Left lung (tissue), 4 donors: ENCODE measurements at regions not wholly inside any gene's neighbourhood (a gene's known extent, or its start where the extent isn't known, plus 50 kb on each side); places are given as distances from the start of the nearest gene placed in this dataset.

Experiments
- ATAC-seq: fragments of 200-7000 bp; cut with Tn5 transposase; one replicate; pipeline ENCODE4 v1.9.1; 2020; ENCODE audit warnings: moderate library complexity
- DNase-seq, 4 donors: peaks; one replicate each; pipeline ENCODE4 v3.0.0-alpha.2; 2013 to 2020
- H3K27ac ChIP-seq, 2 donors: fragments of 200-600 bp; sonication (generic) in 1 of 2; one replicate each; pipeline versions ENCODE4 v1.5.0 to v1.8.0; 2020 to 2021
- H3K27me3 ChIP-seq, 2 donors: fragments of 200-600 bp; sonication (generic) in 1 of 2; one replicate each; pipeline versions ENCODE4 v1.5.0 to v1.8.0; 2020 to 2021
- H3K36me3 ChIP-seq, 2 donors: fragments of 200-600 bp; sonication (generic) in 1 of 2; one replicate each; pipeline versions ENCODE4 v1.5.0 to v1.8.0; 2020 to 2021
- H3K4me1 ChIP-seq, 2 donors: fragments of 200-600 bp; one replicate each; pipeline ENCODE4 v1.8.0; 2021
- H3K4me3 ChIP-seq, 2 donors: fragments of 200-600 bp; sonication (generic) in 1 of 2; one replicate each; pipeline versions ENCODE4 v1.5.0 to v1.8.0; 2020 to 2021; ENCODE audit warnings: mild to moderate bottlenecking in 1 of 2
- H3K9me3 ChIP-seq, 2 donors: fragments of 200-600 bp; sonication (generic) in 1 of 2; one replicate each; pipeline versions ENCODE4 v1.5.0 to v1.8.0; 2020 to 2021
- intact Hi-C, 2 donors: fragments of 100-400 bp; cut with DNase I; formaldehyde crosslinking; loops; one replicate each; pipeline versions ENCODE4 v1.11.2 to v1.14.2; 2022
- TF ChIP-seq, protein P1 (sequence below), 2 donors: fragments of 200-600 bp; sonication (generic) in 1 of 2; IDR thresholded peaks; one replicate each; pipeline versions ENCODE4 v1.5.0 to v1.8.0; 2021; ENCODE audit warnings: antibody characterized with exemption in 2 of 2
- donor health status: DM: no; HTN: yes; CAD: no.
- donor health status: DM: no; HTN: no; CAD: no.

GRCh38 chr18:25425024-25425423 lies 73.1 kb upstream of the ZNF521 start:
- intact Hi-C loops = no loop called here
- Histone ChIP-seq H3K4me3 (no peak overlapping the region), H3K27ac (no peak overlapping the region), H3K9me3 (no peaks in the 10 kb centered on the region), H3K36me3 (no peaks in the 10 kb centered on the region), H3K4me1 (no peaks in the 10 kb centered on the region), H3K27me3 (no peaks in the 10 kb centered on the region)
- no peak for ATAC-seq
- DNase-seq = no peak
- TF ChIP-seq, protein P1, sequence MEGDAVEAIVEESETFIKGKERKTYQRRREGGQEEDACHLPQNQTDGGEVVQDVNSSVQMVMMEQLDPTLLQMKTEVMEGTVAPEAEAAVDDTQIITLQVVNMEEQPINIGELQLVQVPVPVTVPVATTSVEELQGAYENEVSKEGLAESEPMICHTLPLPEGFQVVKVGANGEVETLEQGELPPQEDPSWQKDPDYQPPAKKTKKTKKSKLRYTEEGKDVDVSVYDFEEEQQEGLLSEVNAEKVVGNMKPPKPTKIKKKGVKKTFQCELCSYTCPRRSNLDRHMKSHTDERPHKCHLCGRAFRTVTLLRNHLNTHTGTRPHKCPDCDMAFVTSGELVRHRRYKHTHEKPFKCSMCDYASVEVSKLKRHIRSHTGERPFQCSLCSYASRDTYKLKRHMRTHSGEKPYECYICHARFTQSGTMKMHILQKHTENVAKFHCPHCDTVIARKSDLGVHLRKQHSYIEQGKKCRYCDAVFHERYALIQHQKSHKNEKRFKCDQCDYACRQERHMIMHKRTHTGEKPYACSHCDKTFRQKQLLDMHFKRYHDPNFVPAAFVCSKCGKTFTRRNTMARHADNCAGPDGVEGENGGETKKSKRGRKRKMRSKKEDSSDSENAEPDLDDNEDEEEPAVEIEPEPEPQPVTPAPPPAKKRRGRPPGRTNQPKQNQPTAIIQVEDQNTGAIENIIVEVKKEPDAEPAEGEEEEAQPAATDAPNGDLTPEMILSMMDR (IDR thresholded peaks at IDR 0.05) = no peak

- Histone ChIP-seq H3K27me3 (no peaks in the 10 kb centered on the region), H3K27ac (no peak overlapping the region), H3K4me3 (no peak overlapping the region), H3K36me3 (no peaks in the 10 kb centered on the region), H3K4me1 (no peaks in the 10 kb centered on the region), H3K9me3 (no peaks in the 10 kb centered on the region)
- TF ChIP-seq, protein P1 (IDR thresholded peaks at IDR 0.05) = no peak
- DNase-seq (no peak), ATAC-seq (no peak)
- intact Hi-C loops = no loop called here
Measured at GRCh38 chr18:25423760-25424159, 71.8 kb upstream of the ZNF521 start.

DNA sequence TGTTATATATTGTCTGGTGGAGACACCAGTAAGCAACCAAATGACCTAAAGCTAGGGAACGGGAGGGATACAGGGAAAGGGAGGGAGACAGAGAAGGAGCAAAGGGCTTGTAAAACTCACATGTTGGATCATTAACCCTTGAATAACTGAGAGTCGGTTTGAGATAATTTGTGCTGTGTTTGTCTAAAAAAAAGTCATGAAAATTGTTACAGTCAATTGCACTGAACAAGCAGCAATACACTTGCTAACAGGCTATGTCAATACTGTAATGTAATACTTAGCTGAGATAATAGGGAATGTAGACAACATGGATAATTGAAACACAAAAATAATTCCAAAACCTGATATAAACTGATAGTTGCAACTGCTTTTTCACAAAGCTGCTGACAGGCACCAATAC lies 71.3 kb upstream of the ZNF521 start:
- TF ChIP-seq, protein P1 (IDR thresholded peaks at IDR 0.05) = no peak
- intact Hi-C loops = no loop called here
- DNase-seq (no peak), ATAC-seq (no peak)
- H3K27me3 ChIP-seq = no peaks in the 10 kb centered on the region
- no peaks in the 10 kb centered on the region for H3K9me3 ChIP-seq
- H3K4me1 ChIP-seq = no peaks in the 10 kb centered on the region
- no peak overlapping the region for H3K4me3 ChIP-seq
- no peak overlapping the region for H3K27ac ChIP-seq
- no peaks in the 10 kb centered on the region for H3K36me3 ChIP-seq

- Histone ChIP-seq H3K36me3 (no peaks in the 10 kb centered on the region), H3K27me3 (no peaks in the 10 kb centered on the region), H3K4me3 (no peak overlapping the region), H3K27ac (no peak overlapping the region), H3K4me1 (no peaks in the 10 kb centered on the region), H3K9me3 (no peaks in the 10 kb centered on the region)
- intact Hi-C loops = no loop called here
- DNase-seq = no peak
- no peak for ATAC-seq
- TF ChIP-seq, protein P1 (IDR thresholded peaks at IDR 0.05) = no peak
Measured at GRCh38 chr18:25422230-25422629, 70.3 kb upstream of the ZNF521 start.

- H3K27me3 ChIP-seq = no peaks in the 10 kb centered on the region
- no peaks in the 10 kb centered on the region for H3K9me3 ChIP-seq
- DNase-seq (no peak), ATAC-seq (no peak)
- H3K4me3 ChIP-seq = no peak overlapping the region
- no peaks in the 10 kb centered on the region for H3K4me1 ChIP-seq
- intact Hi-C loops = no loop called here
- H3K36me3 ChIP-seq = no peaks in the 10 kb centered on the region
- TF ChIP-seq, protein P1 (IDR thresholded peaks at IDR 0.05) = no peak
- H3K27ac ChIP-seq = no peak overlapping the region
Measured at GRCh38 chr18:25420077-25420825, 68.3 kb upstream of the ZNF521 start.
